MM.1S (cell line): ENCODE measurements at regions not wholly inside any gene's neighbourhood (a gene's known extent, or its start where the extent isn't known, plus 50 kb on each side); places are given as distances from the start of the nearest gene placed in this dataset.
"Not testable (repeated sequence)": the region's sequence is repeated elsewhere in the genome, so short reads cannot be mapped to it uniquely, and the experiment has no call there.

ENCODE experiments used
- DNase-seq: peaks from one replicate; pipeline ENCODE4 v3.0.0-alpha.2; 2015
- H2AFZ ChIP-seq: fragments of 300-600 bp; sonication (generic); 2 replicates; pipeline ENCODE4 v1.6.0; 2016; ENCODE audit warnings: antibody characterized with exemption, low read length
- H3F3A ChIP-seq: fragments of 300-600 bp; sonication (generic); 2 replicates; pipeline ENCODE4 v1.6.1; 2016; ENCODE audit warnings: mild to moderate bottlenecking, antibody characterized with exemption, low read length, moderate library complexity, mixed read lengths; ENCODE audit not compliant: insufficient read depth
- H3K27ac ChIP-seq: fragments of 300-600 bp; sonication (generic); 2 replicates; pipeline ENCODE4 v1.5.1; 2016; ENCODE audit warnings: mild to moderate bottlenecking, low read length
- H3K27me3 ChIP-seq: fragments of 300-600 bp; sonication (generic); replicated peaks from 2 replicates; pipeline ENCODE4 v1.6.0; 2016; ENCODE audit warnings: low read length; ENCODE audit not compliant: insufficient read depth
- H3K36me3 ChIP-seq: fragments of 300-600 bp; sonication (generic); replicated peaks from 2 replicates; pipeline ENCODE4 v1.6.1; 2016; ENCODE audit warnings: mild to moderate bottlenecking, low read length, mixed read lengths; ENCODE audit not compliant: insufficient read depth
- H3K4me1 ChIP-seq: fragments of 300-600 bp; sonication (generic); 2 replicates; pipeline ENCODE4 v1.6.1; 2016; ENCODE audit warnings: low read length, mixed read lengths
- H3K4me2 ChIP-seq: fragments of 300-600 bp; sonication (generic); 2 replicates; pipeline ENCODE4 v1.6.0; 2016; ENCODE audit warnings: low read depth, low read length
- H3K4me3 ChIP-seq: fragments of 300-600 bp; sonication (generic); 2 replicates; pipeline ENCODE4 v1.5.1; 2016; ENCODE audit warnings: low read length, mixed read lengths
- H3K79me2 ChIP-seq: fragments of 300-600 bp; sonication (generic); 2 replicates; pipeline ENCODE4 v1.6.1; 2016; ENCODE audit warnings: mixed run types, low read length, mixed read lengths
- H3K9ac ChIP-seq: fragments of 300-600 bp; sonication (generic); 2 replicates; pipeline ENCODE4 v1.6.1; 2016; ENCODE audit warnings: low read length, mixed read lengths
- H3K9me2 ChIP-seq: fragments of 300-600 bp; sonication (generic); replicated peaks from 2 replicates; pipeline ENCODE4 v1.6.1; 2016; ENCODE audit warnings: mild to moderate bottlenecking, low read length, mixed read lengths; ENCODE audit not compliant: insufficient read depth
- H3K9me3 ChIP-seq: fragments of 300-600 bp; sonication (generic); replicated peaks from 2 replicates; pipeline ENCODE4 v1.6.1; 2016; ENCODE audit warnings: mild to moderate bottlenecking, low read length, mixed read lengths; ENCODE audit not compliant: insufficient read depth
- H4K20me1 ChIP-seq: fragments of 300-600 bp; sonication (generic); 2 replicates; pipeline ENCODE4 v1.6.1; 2016; ENCODE audit warnings: mild to moderate bottlenecking, low read length, moderate library complexity, mixed read lengths; ENCODE audit not compliant: insufficient read depth
- EZH2 ChIP-seq: fragments of 300-600 bp; sonication (generic); optimal IDR thresholded peaks from 2 replicates; pipeline ENCODE3; 2017; ENCODE audit warnings: low read depth, mild to moderate bottlenecking, antibody characterized with exemption, low read length, mixed read lengths
- EZH2phosphoT487 ChIP-seq: fragments of 300-600 bp; sonication (generic); IDR thresholded peaks from 2 replicates; pipeline ENCODE4 v1.6.1; 2018; ENCODE audit warnings: antibody characterized with exemption, low read length
- TF ChIP-seq, protein P1 (sequence below): fragments of 300-600 bp; sonication (generic); IDR thresholded peaks from 2 replicates; pipeline ENCODE4 v1.5.1; 2016; ENCODE audit warnings: antibody characterized with exemption, low read length, mixed read lengths

DNA sequence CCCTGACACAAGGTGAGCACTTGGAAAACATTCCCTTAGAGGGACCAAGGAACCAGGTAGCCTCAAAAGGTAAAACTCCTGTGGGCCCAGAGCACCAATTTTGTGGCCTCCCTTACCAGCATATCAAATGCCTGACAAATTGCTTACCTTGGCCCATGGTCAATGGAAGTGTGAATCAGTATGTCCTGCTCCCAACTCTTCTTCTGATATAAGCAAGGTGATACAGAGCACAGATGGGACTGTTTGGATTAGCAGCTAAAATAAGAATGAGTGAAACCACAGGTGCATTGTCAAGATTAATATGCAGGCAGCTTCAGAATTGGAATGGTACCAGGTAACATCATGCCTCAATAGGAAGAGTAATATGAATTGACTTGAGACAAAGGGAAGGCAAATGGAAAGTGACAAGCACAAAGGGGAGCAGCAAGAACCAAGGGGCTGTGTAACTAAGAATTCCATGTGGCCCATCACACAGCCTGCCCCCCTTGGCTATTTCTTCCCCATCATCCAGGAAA is 156.8 kb upstream of the KCND3 start:
- Histone ChIP-seq H3K36me3 (no peaks in the 10 kb centered on the region), H3K27me3 (no peaks in the 10 kb centered on the region), H3K79me2 (no peaks in the 10 kb centered on the region), H3F3A (no peaks in the 10 kb centered on the region), H3K9me2 (no peaks in the 10 kb centered on the region), H3K4me3 (no peak overlapping the region), H3K4me2 (no peak overlapping the region), H3K27ac (no peak overlapping the region), H2AFZ (no peak overlapping the region), H3K9me3 (no peaks in the 10 kb centered on the region), H3K9ac (no peak overlapping the region), H3K4me1 (no peaks in the 10 kb centered on the region), H4K20me1 (no peaks in the 10 kb centered on the region)
- no peak for DNase-seq
- TF ChIP-seq EZH2 (no peak), EZH2phosphoT487 (no peak)
- TF ChIP-seq, protein P1, sequence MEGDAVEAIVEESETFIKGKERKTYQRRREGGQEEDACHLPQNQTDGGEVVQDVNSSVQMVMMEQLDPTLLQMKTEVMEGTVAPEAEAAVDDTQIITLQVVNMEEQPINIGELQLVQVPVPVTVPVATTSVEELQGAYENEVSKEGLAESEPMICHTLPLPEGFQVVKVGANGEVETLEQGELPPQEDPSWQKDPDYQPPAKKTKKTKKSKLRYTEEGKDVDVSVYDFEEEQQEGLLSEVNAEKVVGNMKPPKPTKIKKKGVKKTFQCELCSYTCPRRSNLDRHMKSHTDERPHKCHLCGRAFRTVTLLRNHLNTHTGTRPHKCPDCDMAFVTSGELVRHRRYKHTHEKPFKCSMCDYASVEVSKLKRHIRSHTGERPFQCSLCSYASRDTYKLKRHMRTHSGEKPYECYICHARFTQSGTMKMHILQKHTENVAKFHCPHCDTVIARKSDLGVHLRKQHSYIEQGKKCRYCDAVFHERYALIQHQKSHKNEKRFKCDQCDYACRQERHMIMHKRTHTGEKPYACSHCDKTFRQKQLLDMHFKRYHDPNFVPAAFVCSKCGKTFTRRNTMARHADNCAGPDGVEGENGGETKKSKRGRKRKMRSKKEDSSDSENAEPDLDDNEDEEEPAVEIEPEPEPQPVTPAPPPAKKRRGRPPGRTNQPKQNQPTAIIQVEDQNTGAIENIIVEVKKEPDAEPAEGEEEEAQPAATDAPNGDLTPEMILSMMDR = no peak

DNA sequence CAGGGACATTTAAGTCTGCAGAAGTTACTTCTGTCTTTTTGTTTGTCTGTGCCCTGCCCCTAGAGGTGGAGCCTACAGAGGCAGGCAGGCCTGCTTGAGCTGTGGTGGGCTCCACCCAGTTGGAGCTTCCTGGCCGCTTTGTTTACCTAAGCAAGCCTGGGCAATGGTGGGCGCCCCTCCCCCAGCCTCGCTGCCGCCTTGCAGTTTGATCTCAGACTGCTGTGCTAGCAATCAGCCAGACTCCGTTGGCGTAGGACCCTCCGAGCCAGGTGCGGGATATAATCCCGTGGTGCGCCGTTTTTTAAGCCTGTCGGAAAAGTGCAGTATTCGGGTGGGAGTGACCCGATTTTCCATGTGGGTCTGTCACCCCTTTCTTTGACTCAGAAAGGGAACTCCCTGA is 170.7 kb upstream of the KCND3 start:
- H3K4me3 ChIP-seq, DNase-seq, H2AFZ ChIP-seq, H3K79me2 ChIP-seq, H3K27ac ChIP-seq, H3K36me3 ChIP-seq, H3K9me2 ChIP-seq, H3K4me1 ChIP-seq, H3K9ac ChIP-seq, H4K20me1 ChIP-seq, H3F3A ChIP-seq, H3K9me3 ChIP-seq, H3K4me2 ChIP-seq, H3K27me3 ChIP-seq: not testable (repeated sequence)

DNA sequence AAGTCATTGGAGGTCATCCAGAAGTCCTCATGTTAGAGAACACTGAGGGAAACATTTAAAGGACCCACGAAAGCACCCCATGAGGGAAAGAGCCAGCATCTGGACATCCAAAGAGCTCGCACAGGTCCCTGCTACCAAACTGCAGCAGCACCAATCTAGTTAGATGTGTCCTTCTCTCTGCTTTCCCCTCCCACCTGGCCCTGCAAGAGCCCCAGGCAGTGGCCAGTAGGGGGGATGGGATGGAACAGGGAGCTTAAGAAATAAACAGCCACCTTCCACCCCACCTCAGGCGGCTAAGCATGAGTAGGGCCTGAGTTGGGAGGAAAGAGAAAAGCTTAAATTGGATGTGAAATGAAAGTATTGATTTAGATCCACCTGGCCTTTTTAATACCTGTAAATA is 175.9 kb upstream of the KCND3 start:
- no peak overlapping the region for H3K27ac ChIP-seq

DNA sequence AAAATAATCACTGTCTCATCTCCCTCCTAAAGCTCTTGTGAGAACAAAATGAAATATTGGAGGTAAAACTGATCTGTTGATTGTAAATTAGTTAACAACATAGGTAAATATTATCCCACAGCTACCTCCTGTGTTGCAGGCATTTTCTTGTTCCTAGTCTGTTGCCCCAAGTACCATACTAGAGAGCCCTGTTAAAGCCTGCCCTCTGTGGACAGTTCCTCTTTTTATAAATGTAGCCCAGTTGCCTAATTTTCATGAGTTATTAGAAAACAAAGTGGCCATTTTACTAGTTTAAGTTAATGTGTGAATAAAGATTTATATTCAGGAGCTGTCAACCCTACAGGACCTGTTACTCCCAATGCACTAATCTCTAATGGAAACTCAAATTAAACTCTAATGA is 180.0 kb upstream of the KCND3 start:
- Histone ChIP-seq H3K27me3 (no peaks in the 10 kb centered on the region), H4K20me1 (no peaks in the 10 kb centered on the region), H3K36me3 (no peaks in the 10 kb centered on the region), H3K4me1 (no peaks in the 10 kb centered on the region), H3K4me3 (no peak overlapping the region), H3F3A (no peaks in the 10 kb centered on the region), H3K9me3 (no peaks in the 10 kb centered on the region), H2AFZ (no peak overlapping the region), H3K4me2 (no peak overlapping the region), H3K79me2 (no peaks in the 10 kb centered on the region), H3K9ac (no peak overlapping the region), H3K27ac (no peak overlapping the region), H3K9me2 (no peaks in the 10 kb centered on the region)
- TF ChIP-seq, protein P1 = no peak
- TF ChIP-seq EZH2phosphoT487 (no peak), EZH2 (no peak)
- no peak for DNase-seq

More for the DNA sequence above, 175.9 kb upstream of the KCND3 start:
- Histone ChIP-seq H3K9me2 (no peaks in the 10 kb centered on the region), H2AFZ (no peak overlapping the region), H3K9ac (no peak overlapping the region), H3K9me3 (no peaks in the 10 kb centered on the region), H3K4me1 (no peaks in the 10 kb centered on the region), H3K79me2 (no peaks in the 10 kb centered on the region), H3K36me3 (no peaks in the 10 kb centered on the region), H4K20me1 (no peaks in the 10 kb centered on the region), H3F3A (no peaks in the 10 kb centered on the region), H3K4me3 (no peak overlapping the region), H3K4me2 (no peak overlapping the region), H3K27me3 (no peaks in the 10 kb centered on the region)
- TF ChIP-seq, protein P1 = no peak
- TF ChIP-seq EZH2 = no peak
- TF ChIP-seq EZH2phosphoT487 = no peak
- DNase-seq = no peak
